ENCODE measurements at regions not wholly inside any gene's neighbourhood (a gene's known extent, or its start where the extent isn't known, plus 50 kb on each side); places are given as distances from the start of the nearest gene placed in this dataset.

GRCh38 chr6:85362652-85363310 lies 87.1 kb upstream of the NT5E start:
- TF ChIP-seq CTCF (IDR thresholded peaks at IDR 0.05) = no peak
- TF ChIP-seq POLR2A (IDR thresholded peaks at IDR 0.05) = no peak
